A673 (cell line): ENCODE measurements at regions not wholly inside any gene's neighbourhood (a gene's known extent, or its start where the extent isn't known, plus 50 kb on each side); places are given as distances from the start of the nearest gene placed in this dataset.

Experiments
- CTCF ChIP-seq: fragments of 300-800, 200-600 bp; sonication (generic); conservative IDR thresholded peaks from 2 replicates; pipeline ENCODE4 v1.5.1; 2017; ENCODE audit warnings: low read depth, mild to moderate bottlenecking, antibody characterized with exemption, low read length, moderate library complexity, mixed read lengths
- EZH2 ChIP-seq: fragments of 200-600 bp; sonication (generic); IDR thresholded peaks from 2 replicates; pipeline ENCODE4 v1.6.1; 2017; ENCODE audit warnings: borderline replicate concordance, low read depth, mild to moderate bottlenecking, mixed read lengths, antibody characterized with exemption, low read length; ENCODE audit not compliant: poor library complexity, severe bottlenecking

DNA sequence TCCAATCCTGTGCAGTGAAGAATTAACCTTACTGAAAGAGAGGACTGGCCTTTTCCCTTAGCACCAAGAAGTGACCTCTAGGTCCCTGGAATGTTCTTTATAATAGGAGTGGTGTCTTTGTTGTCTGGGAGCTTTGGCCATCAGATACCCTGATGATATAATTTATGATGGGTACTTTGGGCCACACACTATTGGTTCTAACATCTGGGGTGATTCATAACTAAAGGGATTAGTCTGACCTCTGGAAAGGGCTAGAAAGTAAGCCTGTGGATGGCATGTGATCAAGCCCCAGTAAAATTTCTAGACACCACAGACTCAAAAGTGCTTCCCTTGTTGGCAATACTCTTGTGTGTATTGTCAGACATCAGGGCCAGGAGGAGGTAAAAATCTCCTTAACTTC, 891.2 kb downstream of the KCNA4 start:
- TF ChIP-seq CTCF (no peak), EZH2 (no peak)
